IMR-90 (cell line): ENCODE measurements at regions not wholly inside any gene's neighbourhood (a gene's known extent, or its start where the extent isn't known, plus 50 kb on each side); places are given as distances from the start of the nearest gene placed in this dataset.

Experiments
- MAZ ChIP-seq: IDR thresholded peaks from 2 replicates; pipeline ENCODE4 v1.6.1; 2012; ENCODE audit warnings: low read depth, mild to moderate bottlenecking, low read length, improper control_type of control experiment, moderate library complexity, borderline replicate concordance
- MXI1 ChIP-seq: IDR thresholded peaks from 2 replicates; pipeline ENCODE4 v1.6.1; 2012; ENCODE audit warnings: low read depth, mild to moderate bottlenecking, low read length, moderate library complexity, borderline replicate concordance
- POLR2A ChIP-seq: IDR thresholded peaks from 2 replicates; pipeline ENCODE4 v1.6.1; 2012; ENCODE audit warnings: mild to moderate bottlenecking, low read depth, low read length

DNA sequence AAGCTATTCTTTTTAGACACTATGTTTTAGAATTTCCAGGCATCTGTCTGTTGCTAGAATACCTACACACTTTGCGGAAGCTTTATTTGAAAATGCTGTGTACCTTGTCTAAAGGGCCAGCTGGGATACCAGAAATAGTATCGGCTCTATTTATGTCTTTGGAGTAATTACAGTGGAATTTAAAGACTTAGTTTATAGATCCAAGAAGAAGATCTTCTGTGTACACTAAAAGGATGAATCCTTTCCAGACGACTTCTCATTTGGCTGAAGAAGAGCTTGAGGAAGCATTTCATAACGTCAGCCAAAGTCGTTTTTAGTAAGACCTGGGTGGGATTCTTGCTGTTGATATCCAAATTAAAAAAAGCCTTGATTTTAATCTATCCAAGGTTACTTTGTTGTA, 365.9 kb downstream of the INHBA start:
- TF ChIP-seq POLR2A (no peak), MXI1 (no peak), MAZ (no peak)
